ENCODE measurements at regions not wholly inside any gene's neighbourhood (a gene's known extent, or its start where the extent isn't known, plus 50 kb on each side); places are given as distances from the start of the nearest gene placed in this dataset.

- TF ChIP-seq, protein P1, sequence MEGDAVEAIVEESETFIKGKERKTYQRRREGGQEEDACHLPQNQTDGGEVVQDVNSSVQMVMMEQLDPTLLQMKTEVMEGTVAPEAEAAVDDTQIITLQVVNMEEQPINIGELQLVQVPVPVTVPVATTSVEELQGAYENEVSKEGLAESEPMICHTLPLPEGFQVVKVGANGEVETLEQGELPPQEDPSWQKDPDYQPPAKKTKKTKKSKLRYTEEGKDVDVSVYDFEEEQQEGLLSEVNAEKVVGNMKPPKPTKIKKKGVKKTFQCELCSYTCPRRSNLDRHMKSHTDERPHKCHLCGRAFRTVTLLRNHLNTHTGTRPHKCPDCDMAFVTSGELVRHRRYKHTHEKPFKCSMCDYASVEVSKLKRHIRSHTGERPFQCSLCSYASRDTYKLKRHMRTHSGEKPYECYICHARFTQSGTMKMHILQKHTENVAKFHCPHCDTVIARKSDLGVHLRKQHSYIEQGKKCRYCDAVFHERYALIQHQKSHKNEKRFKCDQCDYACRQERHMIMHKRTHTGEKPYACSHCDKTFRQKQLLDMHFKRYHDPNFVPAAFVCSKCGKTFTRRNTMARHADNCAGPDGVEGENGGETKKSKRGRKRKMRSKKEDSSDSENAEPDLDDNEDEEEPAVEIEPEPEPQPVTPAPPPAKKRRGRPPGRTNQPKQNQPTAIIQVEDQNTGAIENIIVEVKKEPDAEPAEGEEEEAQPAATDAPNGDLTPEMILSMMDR (IDR thresholded peaks at IDR 0.05; ENCODE audit: poor library complexity, severe bottlenecking), result no peak
- TF ChIP-seq REST (IDR thresholded peaks at IDR 0.05; ENCODE audit: borderline replicate concordance) (no peak), EP300 (conservative IDR thresholded peaks at IDR 0.05; ENCODE audit: poor library complexity, severe bottlenecking) (no peak), SMC3 (conservative IDR thresholded peaks at IDR 0.05; ENCODE audit: poor library complexity) (no peak), RAD21 (conservative IDR thresholded peaks at IDR 0.05) (no peak), EZH2 (IDR thresholded peaks at IDR 0.05; ENCODE audit: borderline replicate concordance, insufficient read depth, low read length, poor library complexity, severe bottlenecking) (no peak), TAF1 (IDR thresholded peaks at IDR 0.05; ENCODE audit: low read depth) (no peak), POLR2AphosphoS5 (IDR thresholded peaks at IDR 0.05) (no peak)
Measured at GRCh38 chr2:215794829-215795546, 218.4 kb downstream of the MREG start.

All from neural cell (in vitro differentiated cells).